ENCODE measurements at regions not wholly inside any gene's neighbourhood (a gene's known extent, or its start where the extent isn't known, plus 50 kb on each side); places are given as distances from the start of the nearest gene placed in this dataset.

GRCh38 chr13:88526186-88526852, 855.1 kb downstream of the SLITRK5 start:
- no peak for DNase-seq (ENCODE audit: extremely low read depth, low read depth)

GRCh38 chr13:88526853-88527215, 855.7 kb downstream of the SLITRK5 start:
- no peak for DNase-seq (ENCODE audit: extremely low read depth, low read depth)

- DNase-seq (ENCODE audit: extremely low read depth, low read depth): no peak
These were observed 870.8 kb downstream of the SLITRK5 start for GRCh38 chr13:88541994-88542393.

DNA sequence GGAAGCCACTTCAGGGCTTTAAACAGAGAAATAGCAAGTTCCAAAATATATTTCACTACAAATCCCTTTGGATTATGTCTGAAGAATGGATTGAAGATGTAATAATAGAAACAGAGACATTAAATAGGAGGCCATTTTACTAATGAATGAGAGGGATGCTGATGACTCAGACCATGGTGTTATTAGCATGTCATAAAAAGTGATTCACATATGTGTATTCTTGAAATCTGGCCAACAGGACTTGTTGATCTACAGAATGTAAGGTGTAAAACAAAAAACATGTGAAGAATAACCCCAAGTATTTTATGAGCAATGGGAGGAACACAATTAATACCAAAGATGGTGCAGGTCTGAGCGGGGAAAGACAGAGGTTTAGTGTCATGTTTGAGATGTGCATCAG, 873.7 kb downstream of the SLITRK5 start:
- no peak for DNase-seq (ENCODE audit: extremely low read depth, low read depth)

- DNase-seq (ENCODE audit: extremely low read depth, low read depth): no peak
These were observed 881.8 kb downstream of the SLITRK5 start for GRCh38 chr13:88552966-88553365.

- no peak for DNase-seq (ENCODE audit: extremely low read depth, low read depth)
These were observed 894.4 kb downstream of the SLITRK5 start for GRCh38 chr13:88565566-88565965.

DNA sequence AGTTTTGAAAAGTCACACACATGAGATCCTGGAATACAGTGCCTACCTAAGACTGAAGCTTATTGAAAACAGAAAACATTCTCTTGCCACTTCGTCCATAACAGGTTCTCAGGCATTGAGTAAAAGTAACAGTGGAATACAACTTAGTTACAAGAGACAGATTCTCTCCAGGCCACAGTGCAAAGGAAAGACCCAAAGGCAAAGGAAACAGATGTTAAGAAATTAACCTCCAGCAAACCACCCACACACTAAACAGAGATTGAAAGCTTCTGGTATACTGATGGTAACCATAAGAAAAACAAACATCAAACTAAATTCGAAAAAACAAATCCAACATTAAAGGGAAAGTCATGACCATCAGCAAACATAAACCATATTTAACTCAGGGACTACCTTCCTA, 914.7 kb downstream of the SLITRK5 start:
- DNase-seq (ENCODE audit: extremely low read depth, low read depth): no peak

DNA sequence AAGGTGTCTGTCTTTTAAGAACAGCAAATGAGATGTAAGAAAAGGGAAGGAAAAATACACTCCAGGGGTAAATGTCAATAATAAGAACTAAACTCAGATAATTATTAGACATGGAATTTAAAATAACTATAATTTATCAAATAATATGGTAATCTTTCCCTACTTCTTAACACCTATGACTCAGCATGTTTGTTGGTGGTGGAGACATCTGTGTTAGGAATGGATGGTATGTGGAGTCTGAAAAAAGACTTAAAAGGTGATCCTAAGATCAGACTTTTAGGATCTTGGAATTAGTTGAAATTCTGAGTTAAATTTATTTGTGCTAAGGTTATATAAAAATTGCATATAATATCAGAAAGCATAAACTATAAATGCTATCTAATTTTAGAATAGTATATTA, 915.1 kb downstream of the SLITRK5 start:
- no peak for DNase-seq (ENCODE audit: extremely low read depth, low read depth)

DNA sequence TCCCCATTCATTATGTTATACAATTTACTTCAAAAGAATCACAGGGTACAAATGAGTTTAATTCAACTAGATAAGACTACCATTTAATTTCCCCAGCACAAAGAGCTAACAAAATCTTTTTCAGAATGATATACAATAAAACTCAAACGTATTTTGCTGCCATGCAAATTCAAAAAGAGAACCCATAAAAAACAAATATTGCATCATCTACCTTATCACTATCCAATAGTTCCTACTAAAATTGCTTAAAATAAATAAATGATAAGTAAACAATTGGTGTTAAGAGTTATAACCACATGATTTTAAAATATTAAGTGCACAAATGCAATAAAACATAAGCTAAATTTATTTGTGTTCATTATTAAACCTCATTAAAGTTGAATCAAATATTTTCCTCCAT, 919.4 kb downstream of the SLITRK5 start:
- DNase-seq (ENCODE audit: extremely low read depth, low read depth): no peak

- DNase-seq (ENCODE audit: extremely low read depth, low read depth): no peak
These were observed 920.9 kb downstream of the SLITRK5 start for GRCh38 chr13:88592105-88592504.

- no peak for DNase-seq (ENCODE audit: extremely low read depth, low read depth)
These were observed 930.8 kb downstream of the SLITRK5 start for GRCh38 chr13:88601949-88602348.

DNA sequence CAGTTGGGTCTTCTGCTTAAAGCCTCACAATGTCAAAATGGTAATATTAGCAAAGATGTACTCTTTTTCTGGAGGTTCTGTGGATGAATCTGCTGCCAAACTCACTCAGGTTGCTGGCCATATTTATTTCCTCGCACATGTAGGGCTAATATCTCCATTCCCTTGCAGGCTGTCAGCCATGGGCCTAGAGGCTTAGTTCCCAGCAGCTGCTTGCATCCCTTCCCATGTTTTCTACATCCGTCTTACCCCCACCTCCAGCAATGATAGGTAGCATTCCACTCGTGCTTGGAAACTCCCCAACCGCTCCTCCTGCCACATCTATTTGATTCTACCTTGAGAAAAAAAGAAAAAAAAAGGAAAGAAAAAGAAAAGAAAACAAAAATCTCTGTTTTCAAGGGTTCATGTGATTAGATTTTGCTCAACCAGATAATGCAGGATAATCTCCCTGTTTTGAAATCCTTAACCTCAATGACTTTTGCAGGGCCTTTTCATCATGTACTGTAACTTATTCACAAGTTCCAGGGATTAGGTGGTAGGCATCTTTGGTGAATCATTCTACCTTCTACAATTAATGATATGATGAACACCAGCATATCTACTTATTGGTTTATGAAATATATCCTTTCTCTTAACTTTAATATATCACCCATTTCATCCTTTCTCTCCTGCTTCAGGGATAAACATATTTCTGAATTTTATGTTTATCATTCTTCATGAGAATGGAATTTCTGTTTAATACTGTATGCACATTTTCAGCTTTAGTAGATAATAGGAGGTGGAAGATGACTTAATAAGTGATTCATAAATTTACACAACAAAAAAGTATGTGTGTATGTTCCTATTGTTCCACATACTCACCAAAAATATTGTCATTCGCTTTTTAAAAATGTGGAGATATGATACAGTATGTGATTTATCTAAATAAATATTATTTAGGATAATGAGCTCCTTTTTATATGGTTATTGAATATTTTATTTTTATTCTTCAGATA, 931.9 kb downstream of the SLITRK5 start:
- no peak for DNase-seq (ENCODE audit: extremely low read depth, low read depth)

DNA sequence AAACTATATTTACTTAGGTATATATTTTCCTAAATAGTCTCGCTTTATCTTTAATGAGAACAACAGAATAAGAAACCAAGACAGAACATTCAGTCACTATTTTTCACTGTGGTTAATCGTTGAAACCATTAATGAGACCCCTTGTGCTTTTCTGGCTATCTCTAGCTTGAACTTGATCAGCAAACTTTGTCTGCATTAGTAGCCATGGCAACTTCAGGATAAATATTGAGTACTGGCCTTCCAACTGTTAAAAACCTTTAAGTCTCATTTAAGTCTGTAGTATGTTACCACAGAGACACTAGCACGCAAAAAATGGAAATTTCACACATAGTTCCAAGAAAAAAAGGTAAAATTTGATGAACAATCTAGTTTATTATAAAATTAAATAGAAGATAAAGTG, 946.0 kb downstream of the SLITRK5 start:
- DNase-seq (ENCODE audit: extremely low read depth, low read depth): no peak

GRCh38 chr13:88622362-88622973, 951.3 kb downstream of the SLITRK5 start:
- no peak for DNase-seq (ENCODE audit: extremely low read depth, low read depth)

DNA sequence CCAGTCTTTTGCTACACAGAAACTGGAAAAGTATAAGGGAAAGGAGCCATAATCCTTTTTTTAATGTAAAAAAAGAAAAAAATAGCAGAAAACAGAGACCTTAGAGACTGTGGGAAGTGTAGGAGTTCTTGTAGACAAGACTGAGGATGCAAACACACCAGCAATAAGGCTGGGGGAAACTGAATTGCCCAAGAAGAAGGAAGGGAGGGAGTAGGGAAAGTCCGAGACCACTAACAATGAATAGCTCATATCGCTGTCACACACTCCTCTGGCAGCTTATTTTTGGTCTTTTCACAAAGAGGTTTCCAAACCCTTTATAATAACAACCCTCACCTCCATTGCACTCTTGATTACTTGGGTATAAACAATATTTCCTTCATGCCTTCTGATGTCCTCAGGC, 952.0 kb downstream of the SLITRK5 start:
- no peak for DNase-seq (ENCODE audit: extremely low read depth, low read depth)

DNA sequence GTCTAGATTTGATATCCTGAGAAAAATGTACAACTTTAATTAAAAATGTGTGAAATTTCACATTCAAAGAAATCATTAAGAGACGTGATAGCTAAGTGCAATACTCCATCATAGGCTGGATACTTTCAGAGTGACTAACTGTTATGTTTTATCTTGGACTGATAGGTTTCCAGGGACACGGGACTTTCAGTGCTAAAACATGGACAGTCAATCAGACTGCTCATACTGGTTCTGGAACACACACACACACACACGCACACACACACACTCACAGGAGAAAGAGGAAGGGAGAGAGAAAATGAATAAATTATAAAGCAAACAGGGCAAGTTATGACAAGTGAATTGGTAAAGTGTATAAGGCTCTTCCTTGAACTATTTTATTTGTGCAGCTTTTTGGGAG, 955.9 kb downstream of the SLITRK5 start:
- no peak for DNase-seq (ENCODE audit: extremely low read depth, low read depth)

DNA sequence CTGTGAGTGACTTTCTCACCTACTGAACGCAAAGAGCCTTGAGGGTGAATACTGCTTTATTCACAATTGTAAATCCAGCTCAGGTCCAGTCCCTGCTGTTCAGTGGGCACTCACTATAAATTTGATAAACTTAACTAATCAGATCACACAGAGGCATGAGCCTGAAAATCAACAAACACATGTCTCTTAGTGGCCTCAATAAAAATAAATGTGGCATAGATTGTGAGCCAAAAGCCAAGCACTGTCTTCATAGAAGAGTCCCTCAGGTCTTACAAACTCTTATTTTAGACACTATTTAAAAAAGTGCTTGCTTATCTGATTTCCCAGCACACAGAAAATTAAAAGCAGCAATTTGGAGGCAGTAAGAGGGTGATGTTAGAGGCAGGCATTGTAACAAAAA, 957.7 kb downstream of the SLITRK5 start:
- DNase-seq (ENCODE audit: extremely low read depth, low read depth): no peak

DNA sequence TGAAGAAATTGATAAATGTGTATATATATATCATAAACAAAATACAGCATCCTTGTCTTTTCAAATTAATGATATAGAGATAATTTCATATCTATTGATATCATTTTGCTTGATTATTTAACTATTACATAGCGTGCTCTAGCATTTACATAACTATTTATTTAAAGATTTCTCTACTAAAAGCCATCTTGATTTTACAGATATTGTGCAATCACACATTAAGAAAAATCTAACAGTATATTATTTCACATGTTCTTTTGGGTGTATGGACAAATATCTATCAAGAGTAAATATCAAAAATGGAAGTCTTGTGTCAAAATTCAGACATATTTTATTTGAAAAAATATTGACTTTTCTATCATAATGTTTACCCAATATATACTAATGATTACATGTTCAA, 966.8 kb downstream of the SLITRK5 start:
- DNase-seq (ENCODE audit: extremely low read depth, low read depth): no peak

DNA sequence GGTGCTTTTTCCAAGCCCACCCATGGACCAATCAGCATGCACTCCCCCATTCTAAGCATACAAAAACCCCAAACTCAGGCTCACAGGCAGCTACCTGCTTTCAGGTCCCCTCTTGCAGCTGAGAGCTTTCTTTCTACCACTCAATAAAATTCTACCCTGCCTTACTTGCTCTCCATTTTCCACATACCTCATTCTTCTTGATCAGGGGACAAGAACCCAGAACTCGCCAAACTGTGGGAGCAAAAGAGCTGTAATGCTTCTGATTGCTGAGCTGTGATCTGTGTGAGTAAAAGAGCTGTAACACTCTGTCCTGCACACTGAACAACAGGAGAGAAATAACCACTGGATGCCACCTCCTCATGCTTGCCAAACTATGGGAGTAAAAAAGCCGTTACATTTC, 972.1 kb downstream of the SLITRK5 start:
- DNase-seq (ENCODE audit: extremely low read depth, low read depth): no peak

DNA sequence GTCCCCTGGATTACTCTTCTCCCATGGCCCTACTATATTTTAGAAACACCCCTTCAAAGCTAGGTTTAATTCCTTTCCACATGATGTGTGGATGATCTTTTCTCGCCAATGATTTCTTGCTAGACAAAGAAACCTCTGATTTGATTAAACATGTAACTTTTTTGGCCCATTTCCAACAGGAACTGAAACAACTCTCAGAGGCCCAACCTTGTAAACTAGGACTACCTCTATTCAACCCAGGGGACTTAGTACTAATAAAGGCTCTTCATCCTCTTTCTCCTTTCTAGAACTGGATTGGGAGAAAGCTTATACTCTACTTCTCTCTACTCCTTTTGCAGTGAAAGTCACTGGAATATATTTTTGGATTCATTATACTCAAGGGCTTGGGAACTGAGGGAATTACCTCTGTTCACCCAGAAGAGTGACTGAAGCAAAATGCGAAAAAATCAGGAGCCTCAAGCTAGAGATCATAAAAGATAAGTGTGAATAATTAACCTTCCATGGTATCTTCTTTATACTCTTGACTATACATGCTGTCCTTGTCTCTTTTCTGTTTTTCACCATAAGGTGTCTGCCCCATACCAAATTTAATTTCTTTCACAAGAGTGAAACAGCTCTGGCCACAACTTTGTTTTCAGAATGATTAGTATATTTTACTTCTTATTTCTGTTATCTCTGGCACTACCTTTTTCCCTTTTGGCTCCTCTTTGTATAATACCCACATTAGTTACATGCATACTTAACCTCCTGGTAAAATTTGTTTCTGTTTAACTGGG, 977.6 kb downstream of the SLITRK5 start:
- no peak for DNase-seq (ENCODE audit: extremely low read depth, low read depth)

- no peak for DNase-seq (ENCODE audit: extremely low read depth, low read depth)
These were observed 978.7 kb downstream of the SLITRK5 start for GRCh38 chr13:88649855-88650254.
